SK-N-MC (cell line): ENCODE measurements at regions not wholly inside any gene's neighbourhood (a gene's known extent, or its start where the extent isn't known, plus 50 kb on each side); places are given as distances from the start of the nearest gene placed in this dataset.

Experiments used
- DNase-seq: peaks from one replicate; pipeline ENCODE4 v3.0.0-alpha.2; 2011; ENCODE audit warnings: low read depth, low spot score
- H3K27ac ChIP-seq: fragments of 200-600 bp; sonication (generic); 2 replicates; pipeline ENCODE4 v1.5.1; 2016; ENCODE audit warnings: mixed run types
- H3K36me3 ChIP-seq: fragments of 200-600 bp; sonication (generic); 2 replicates; pipeline ENCODE4 v1.6.1; 2017; ENCODE audit warnings: antibody characterized with exemption, low read length, mixed read lengths; ENCODE audit not compliant: insufficient read depth
- H3K4me3 ChIP-seq: fragments of 200-600 bp; sonication (generic); 2 replicates; pipeline ENCODE4 v1.5.1; 2016
- H3K9ac ChIP-seq: fragments of 200-600 bp; sonication (generic); 2 replicates; pipeline ENCODE4 v1.8.0; 2017; ENCODE audit warnings: mixed run types, mixed read lengths; ENCODE audit not compliant: insufficient read length
- H3K9me3 ChIP-seq: fragments of 200-600 bp; sonication (generic); 2 replicates; pipeline ENCODE4 v1.6.1; 2017; ENCODE audit warnings: low read depth, mild to moderate bottlenecking, antibody characterized with exemption, low read length, moderate library complexity, mixed read lengths
- EZH2 ChIP-seq: fragments of 200-600 bp; sonication (generic); IDR thresholded peaks from one replicate; pipeline ENCODE4 v1.6.1; 2017; ENCODE audit warnings: antibody characterized with exemption
- FOXP2 ChIP-seq: optimal IDR thresholded peaks from 2 replicates; pipeline ENCODE3; 2011; ENCODE audit warnings: mild to moderate bottlenecking, moderate library complexity; ENCODE audit not compliant: insufficient read depth; ENCODE audit errors: extremely low read length, control extremely low read depth
- POLR2AphosphoS5 ChIP-seq: IDR thresholded peaks from 2 replicates; pipeline ENCODE4 v1.6.1; 2012; ENCODE audit warnings: mild to moderate bottlenecking, low read depth, low read length, borderline replicate concordance

- Histone ChIP-seq H3K9me3 (no peaks in the 10 kb centered on the region), H3K4me3 (no peak overlapping the region), H3K27ac (no peak overlapping the region), H3K9ac (no peak overlapping the region), H3K36me3 (no peaks in the 10 kb centered on the region)
- no peak for TF ChIP-seq POLR2AphosphoS5
- TF ChIP-seq FOXP2: no peak
- TF ChIP-seq EZH2: no peak
- DNase-seq: no peak
These were observed 940.7 kb downstream of the PCDH7 start for GRCh38 chr4:31660916-31661315.

GRCh38 chr4:31662951-31663350, 942.8 kb downstream of the PCDH7 start:
- no peak overlapping the region for H3K9ac ChIP-seq

DNA sequence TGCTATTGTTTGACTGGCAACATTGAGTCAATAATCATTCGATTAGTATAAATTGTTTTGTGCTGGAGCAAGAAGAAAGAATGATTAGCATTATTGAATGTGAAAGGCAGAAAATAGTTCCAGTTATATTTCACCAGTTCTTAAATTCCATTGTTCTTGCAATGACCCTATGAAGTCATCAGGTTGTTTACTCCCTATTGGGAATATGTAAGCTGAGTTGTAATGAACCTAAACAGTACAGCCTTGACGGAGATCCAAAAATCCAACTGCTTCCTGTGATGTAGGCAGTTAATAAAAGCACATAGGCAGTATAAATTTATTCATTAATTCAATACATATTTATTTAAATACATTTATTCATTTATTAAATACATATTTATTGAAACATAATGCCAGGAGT, 947.5 kb downstream of the PCDH7 start:
- no peak for DNase-seq
- no peak overlapping the region for H3K9ac ChIP-seq
- no peak for TF ChIP-seq POLR2AphosphoS5
- no peak for TF ChIP-seq FOXP2
- TF ChIP-seq EZH2: no peak
- H3K4me3 ChIP-seq: no peak overlapping the region
- no peaks in the 10 kb centered on the region for H3K36me3 ChIP-seq
- H3K27ac ChIP-seq: no peak overlapping the region
- no peaks in the 10 kb centered on the region for H3K9me3 ChIP-seq

More at GRCh38 chr4:31662951-31663350, 942.8 kb downstream of the PCDH7 start:
- Histone ChIP-seq H3K36me3 (no peaks in the 10 kb centered on the region), H3K9me3 (no peaks in the 10 kb centered on the region), H3K4me3 (no peak overlapping the region), H3K27ac (no peak overlapping the region)
- DNase-seq: no peak
- TF ChIP-seq FOXP2 (no peak), EZH2 (no peak), POLR2AphosphoS5 (no peak)

GRCh38 chr4:31674313-31674947, 954.3 kb downstream of the PCDH7 start:
- TF ChIP-seq EZH2: no peak
- no peak for TF ChIP-seq POLR2AphosphoS5
- TF ChIP-seq FOXP2: no peak
- Histone ChIP-seq H3K27ac (no peak overlapping the region), H3K36me3 (no peaks in the 10 kb centered on the region), H3K9ac (no peak overlapping the region), H3K4me3 (no peak overlapping the region), H3K9me3 (no peaks in the 10 kb centered on the region)
- DNase-seq: no peak

GRCh38 chr4:31678356-31678755, 958.2 kb downstream of the PCDH7 start:
- DNase-seq: no peak
- Histone ChIP-seq H3K27ac (no peak overlapping the region), H3K9me3 (no peaks in the 10 kb centered on the region), H3K4me3 (no peak overlapping the region), H3K9ac (no peak overlapping the region), H3K36me3 (no peaks in the 10 kb centered on the region)
- TF ChIP-seq EZH2 (no peak), POLR2AphosphoS5 (no peak), FOXP2 (no peak)

DNA sequence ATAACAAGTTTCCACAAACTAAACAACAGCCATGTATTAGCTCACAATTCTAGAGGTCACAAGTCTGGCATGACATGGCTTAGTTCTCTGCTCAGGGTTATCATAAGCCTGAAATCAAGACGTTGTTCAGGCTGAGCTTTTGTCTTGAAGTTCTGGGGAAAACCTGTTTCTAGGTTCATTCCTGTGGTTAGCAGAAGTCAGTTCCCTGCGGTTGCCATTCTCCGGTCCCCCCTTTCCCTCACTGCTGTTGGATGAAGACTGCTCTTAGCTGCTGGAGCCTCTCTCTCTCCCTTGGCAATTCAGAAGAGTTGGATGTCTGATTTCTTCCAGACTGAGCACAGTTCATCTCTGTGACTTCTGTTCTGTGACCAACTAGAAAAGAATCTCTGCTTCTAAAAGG, 962.6 kb downstream of the PCDH7 start:
- no peaks in the 10 kb centered on the region for H3K9me3 ChIP-seq
- no peak overlapping the region for H3K4me3 ChIP-seq
- H3K27ac ChIP-seq: no peak overlapping the region
- no peak overlapping the region for H3K9ac ChIP-seq
- H3K36me3 ChIP-seq: no peaks in the 10 kb centered on the region
- TF ChIP-seq FOXP2 (no peak), POLR2AphosphoS5 (no peak), EZH2 (no peak)
- DNase-seq: no peak

DNA sequence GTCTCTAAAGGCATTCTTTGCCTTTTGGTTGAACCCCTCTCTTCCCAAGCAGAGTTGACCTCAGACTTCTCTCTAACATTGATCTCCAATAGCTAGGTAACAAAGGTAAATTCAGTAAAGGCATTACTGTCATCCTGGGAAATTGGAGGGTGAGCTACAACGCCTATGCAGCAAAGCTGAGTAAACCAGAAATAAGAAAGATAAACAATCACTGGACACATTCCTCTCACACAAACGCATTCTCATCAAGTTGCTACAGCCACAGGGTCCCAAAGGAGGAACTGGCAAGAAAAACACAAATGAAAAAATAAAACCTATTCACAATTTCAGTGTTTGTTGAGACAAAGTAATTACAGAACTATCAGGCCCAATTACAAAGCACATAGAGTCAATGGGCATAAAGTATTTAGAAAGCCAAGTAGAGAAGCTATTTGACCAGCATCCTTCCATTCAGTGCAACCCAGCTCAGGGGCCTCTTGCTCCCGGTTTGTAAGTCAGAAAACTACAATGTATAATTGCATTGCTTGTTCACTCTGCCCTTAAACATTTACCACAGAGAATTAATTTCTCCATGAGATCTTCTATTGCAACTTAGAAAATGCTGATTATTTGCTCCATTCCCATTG, 967.7 kb downstream of the PCDH7 start:
- no peak for DNase-seq
- H3K9me3 ChIP-seq: no peaks in the 10 kb centered on the region
- H3K27ac ChIP-seq: no peak overlapping the region
- H3K9ac ChIP-seq: no peak overlapping the region
- H3K36me3 ChIP-seq: no peaks in the 10 kb centered on the region
- H3K4me3 ChIP-seq: no peak overlapping the region
- no peak for TF ChIP-seq POLR2AphosphoS5
- TF ChIP-seq EZH2: no peak
- no peak for TF ChIP-seq FOXP2

GRCh38 chr4:31692399-31692940, 972.3 kb downstream of the PCDH7 start:
- TF ChIP-seq POLR2AphosphoS5: no peak
- no peak for TF ChIP-seq EZH2
- no peak for TF ChIP-seq FOXP2
- Histone ChIP-seq H3K27ac (no peak overlapping the region), H3K9ac (no peak overlapping the region), H3K9me3 (no peaks in the 10 kb centered on the region), H3K36me3 (no peaks in the 10 kb centered on the region), H3K4me3 (no peak overlapping the region)
- DNase-seq: no peak

DNA sequence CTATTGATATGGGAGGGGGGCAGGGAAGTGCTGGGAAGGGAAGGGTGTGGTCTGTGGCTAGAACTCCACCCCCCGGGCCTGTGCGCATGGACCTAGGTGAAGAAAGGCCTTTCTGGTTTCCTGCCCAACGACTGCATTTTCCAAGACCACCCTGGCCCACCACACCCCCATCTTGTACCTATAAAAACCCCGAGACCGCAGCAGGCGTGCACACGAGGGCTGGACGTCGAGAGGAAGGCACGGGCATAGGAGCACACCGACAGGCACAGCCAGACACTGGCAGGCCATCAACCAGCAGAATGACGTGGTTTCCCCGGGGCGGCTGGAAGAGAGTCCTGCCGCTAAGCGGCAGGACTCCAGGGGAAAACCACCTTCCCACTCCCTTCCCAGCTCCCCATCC, 981.1 kb downstream of the PCDH7 start:
- TF ChIP-seq POLR2AphosphoS5 (no peak), FOXP2 (no peak), EZH2 (no peak)

More for the DNA sequence above, 981.1 kb downstream of the PCDH7 start:
- H3K27ac ChIP-seq: no peak overlapping the region
- no peak overlapping the region for H3K9ac ChIP-seq
- H3K4me3 ChIP-seq: no peak overlapping the region
- no peak for DNase-seq
- no peaks in the 10 kb centered on the region for H3K36me3 ChIP-seq
- H3K9me3 ChIP-seq: no peaks in the 10 kb centered on the region
